HG02763 (cell line): ENCODE measurements at regions not wholly inside any gene's neighbourhood (a gene's known extent, or its start where the extent isn't known, plus 50 kb on each side); places are given as distances from the start of the nearest gene placed in this dataset.

Source experiments
- ATAC-seq: cut with Tn5 transposase; IDR thresholded peaks from one replicate; pipeline ENCODE4 v1.9.1; 2021; ENCODE audit warnings: mild to moderate bottlenecking, moderate library complexity; ENCODE audit not compliant: unreplicated experiment

- ATAC-seq, result no peak
These were observed 448.8 kb downstream of the KIF16B start for GRCh38 chr20:16124491-16124890.

GRCh38 chr20:16123623-16124022, 449.6 kb downstream of the KIF16B start:
- no peak for ATAC-seq

GRCh38 chr20:16119909-16120308, 453.3 kb downstream of the KIF16B start:
- no peak for ATAC-seq

GRCh38 chr20:16115911-16116552, 457.2 kb downstream of the KIF16B start:
- ATAC-seq, result no peak

GRCh38 chr20:16113736-16114135, 459.5 kb downstream of the KIF16B start:
- no peak for ATAC-seq

- ATAC-seq, result no peak
These were observed 461.3 kb downstream of the KIF16B start for GRCh38 chr20:16111852-16112412.

GRCh38 chr20:16111172-16111832, 461.9 kb downstream of the KIF16B start:
- ATAC-seq, result no peak

- no peak for ATAC-seq
These were observed 465.9 kb downstream of the KIF16B start for GRCh38 chr20:16107172-16107870.

GRCh38 chr20:16106191-16106849, 466.9 kb downstream of the KIF16B start:
- no peak for ATAC-seq

- no peak for ATAC-seq
These were observed 468.5 kb downstream of the KIF16B start for GRCh38 chr20:16104783-16105182.
